ENCODE measurements at regions not wholly inside any gene's neighbourhood (a gene's known extent, or its start where the extent isn't known, plus 50 kb on each side); places are given as distances from the start of the nearest gene placed in this dataset.
"Not testable (repeated sequence)": the region's sequence is repeated elsewhere in the genome, so short reads cannot be mapped to it uniquely, and the experiment has no call there.

- no peak overlapping the region for H3K4me2 ChIP-seq (ENCODE audit: low read length)
- no peak overlapping the region for H3K27ac ChIP-seq
- H3K79me2 ChIP-seq: no peaks in the 10 kb centered on the region
- H3K36me3 ChIP-seq (ENCODE audit: control insufficient read depth, insufficient read depth, low read length): no peaks in the 10 kb centered on the region
- no peak overlapping the region for H2AFZ ChIP-seq
- H3K9ac ChIP-seq: no peak overlapping the region
- H3K4me3 ChIP-seq (ENCODE audit: low read depth, low read length): no peak overlapping the region
- TF ChIP-seq CTCF (IDR thresholded peaks at IDR 0.05): no peak
- H3K4me1 ChIP-seq: no peaks in the 10 kb centered on the region
- no peaks in the 10 kb centered on the region for H3K9me3 ChIP-seq (ENCODE audit: control insufficient read depth, low read length)
- H3K27me3 ChIP-seq (ENCODE audit: control insufficient read depth, insufficient read depth, low read length): no peaks in the 10 kb centered on the region
Observed at GRCh38 chr2:18268400-18268799, 292.1 kb downstream of the RDH14 start.

GRCh38 chr2:18267501-18267900 is 293.0 kb downstream of the RDH14 start:
- Histone ChIP-seq H3K4me1 (no peaks in the 10 kb centered on the region), H2AFZ (no peak overlapping the region), H3K9ac (no peak overlapping the region), H3K9me3 (ENCODE audit: control insufficient read depth, low read length) (no peaks in the 10 kb centered on the region), H3K4me3 (ENCODE audit: low read depth, low read length) (no peak overlapping the region), H3K27me3 (ENCODE audit: control insufficient read depth, insufficient read depth, low read length) (no peaks in the 10 kb centered on the region), H3K4me2 (ENCODE audit: low read length) (no peak overlapping the region), H3K27ac (no peak overlapping the region), H3K79me2 (no peaks in the 10 kb centered on the region), H3K36me3 (ENCODE audit: control insufficient read depth, insufficient read depth, low read length) (no peaks in the 10 kb centered on the region)
- TF ChIP-seq CTCF (IDR thresholded peaks at IDR 0.05): no peak

GRCh38 chr2:18266699-18267098 is 293.8 kb downstream of the RDH14 start:
- not testable (repeated sequence) for H3K79me2 ChIP-seq; H3K27ac ChIP-seq; H3K4me1 ChIP-seq; H3K36me3 ChIP-seq (ENCODE audit: control insufficient read depth, insufficient read depth, low read length); H2AFZ ChIP-seq; H3K4me2 ChIP-seq (ENCODE audit: low read length); H3K9me3 ChIP-seq (ENCODE audit: control insufficient read depth, low read length); H3K9ac ChIP-seq; H3K4me3 ChIP-seq (ENCODE audit: low read depth, low read length); H3K27me3 ChIP-seq (ENCODE audit: control insufficient read depth, insufficient read depth, low read length)

GRCh38 chr2:18265614-18266586 is 294.6 kb downstream of the RDH14 start:
- Histone ChIP-seq H3K36me3 (ENCODE audit: control insufficient read depth, insufficient read depth, low read length) (no peaks in the 10 kb centered on the region), H3K79me2 (no peaks in the 10 kb centered on the region), H3K4me3 (ENCODE audit: low read depth, low read length) (no peak overlapping the region), H3K9ac (no peak overlapping the region), H2AFZ (no peak overlapping the region), H3K4me1 (no peaks in the 10 kb centered on the region), H3K9me3 (ENCODE audit: control insufficient read depth, low read length) (no peaks in the 10 kb centered on the region), H3K27me3 (ENCODE audit: control insufficient read depth, insufficient read depth, low read length) (no peaks in the 10 kb centered on the region), H3K27ac (no peak overlapping the region), H3K4me2 (ENCODE audit: low read length) (no peak overlapping the region)
- TF ChIP-seq CTCF (IDR thresholded peaks at IDR 0.05): no peak

GRCh38 chr2:18262601-18263000 is 297.9 kb downstream of the RDH14 start:
- H3K79me2 ChIP-seq: no peaks in the 10 kb centered on the region
- H2AFZ ChIP-seq: no peak overlapping the region

More at GRCh38 chr2:18262601-18263000, 297.9 kb downstream of the RDH14 start:
- Histone ChIP-seq H3K9ac (no peak overlapping the region), H3K4me1 (no peaks in the 10 kb centered on the region), H3K4me2 (ENCODE audit: low read length) (no peak overlapping the region), H3K9me3 (ENCODE audit: control insufficient read depth, low read length) (no peaks in the 10 kb centered on the region), H3K4me3 (ENCODE audit: low read depth, low read length) (no peak overlapping the region), H3K36me3 (ENCODE audit: control insufficient read depth, insufficient read depth, low read length) (no peaks in the 10 kb centered on the region), H3K27me3 (ENCODE audit: control insufficient read depth, insufficient read depth, low read length) (no peaks in the 10 kb centered on the region), H3K27ac (no peak overlapping the region)
- no peak for TF ChIP-seq CTCF (IDR thresholded peaks at IDR 0.05)

All from parathyroid adenoma (tissue), 2 donors.